ENCODE measurements at regions not wholly inside any gene's neighbourhood (a gene's known extent, or its start where the extent isn't known, plus 50 kb on each side); places are given as distances from the start of the nearest gene placed in this dataset.

- no peak for DNase-seq
Observed at GRCh38 chr18:29629493-29630036, 1413.0 kb downstream of the DSC3 start.

GRCh38 chr18:29626094-29626493 lies 1416.4 kb downstream of the DSC3 start:
- no peak for DNase-seq

- no peak for DNase-seq
Observed at GRCh38 chr18:29616867-29617266, 1425.7 kb downstream of the DSC3 start.

GRCh38 chr18:29608982-29609381 lies 1432.1 kb upstream of the CDH2 start:
- no peak for DNase-seq

GRCh38 chr18:29605365-29605764 lies 1428.4 kb upstream of the CDH2 start:
- no peak for DNase-seq

GRCh38 chr18:29596959-29597358 lies 1420.0 kb upstream of the CDH2 start:
- no peak for DNase-seq

- no peak for DNase-seq
Observed at GRCh38 chr18:29594493-29594892, 1417.6 kb upstream of the CDH2 start.

GRCh38 chr18:29588446-29589100 lies 1411.6 kb upstream of the CDH2 start:
- no peak for DNase-seq

- DNase-seq = no peak
Observed at GRCh38 chr18:29586210-29586609, 1409.3 kb upstream of the CDH2 start.

GRCh38 chr18:29560270-29560669 lies 1383.3 kb upstream of the CDH2 start:
- DNase-seq = no peak

GRCh38 chr18:29556070-29556469 lies 1379.1 kb upstream of the CDH2 start:
- DNase-seq = no peak

GRCh38 chr18:29549759-29550158 lies 1372.8 kb upstream of the CDH2 start:
- no peak for DNase-seq

GRCh38 chr18:29547626-29548025 lies 1370.7 kb upstream of the CDH2 start:
- no peak for DNase-seq

- DNase-seq = no peak
Observed at GRCh38 chr18:29540548-29540947, 1363.6 kb upstream of the CDH2 start.

GRCh38 chr18:29531746-29532145 lies 1354.8 kb upstream of the CDH2 start:
- no peak for DNase-seq

- DNase-seq = no peak
Observed at GRCh38 chr18:29523371-29523770, 1346.4 kb upstream of the CDH2 start.

- no peak for DNase-seq
Observed at GRCh38 chr18:29512761-29513160, 1335.8 kb upstream of the CDH2 start.

- DNase-seq = no peak
Observed at GRCh38 chr18:29512203-29512602, 1335.3 kb upstream of the CDH2 start.

GRCh38 chr18:29501952-29502351 lies 1325.0 kb upstream of the CDH2 start:
- peak; percentile 93 for DNase-seq

GRCh38 chr18:29496152-29496680 lies 1319.3 kb upstream of the CDH2 start:
- DNase-seq = no peak

- no peak for DNase-seq
Observed at GRCh38 chr18:29494371-29494770, 1317.4 kb upstream of the CDH2 start.

GRCh38 chr18:29491907-29492306 lies 1315.0 kb upstream of the CDH2 start:
- DNase-seq = no peak

GRCh38 chr18:29488617-29489016 lies 1311.7 kb upstream of the CDH2 start:
- no peak for DNase-seq

GRCh38 chr18:29465526-29465925 lies 1288.6 kb upstream of the CDH2 start:
- DNase-seq = no peak

- no peak for DNase-seq
Observed at GRCh38 chr18:29459972-29460371, 1283.0 kb upstream of the CDH2 start.

All from HCEC 1CT (cell line).